A549 (cell line): ENCODE measurements at regions not wholly inside any gene's neighbourhood (a gene's known extent, or its start where the extent isn't known, plus 50 kb on each side); places are given as distances from the start of the nearest gene placed in this dataset.
"Not testable (repeated sequence)": the region's sequence is repeated elsewhere in the genome, so short reads cannot be mapped to it uniquely, and the experiment has no call there.

Experiments
- ATAC-seq, 2 experiments: fragments of 200-7000 bp in 1 of 2; fragments of >200 bp in 1 of 2; cut with Nextera tagmentation in 1 of 2; cut with Tn5 transposase in 1 of 2; 3 replicates each; pipeline versions ENCODE4 v1.8.0 to v1.9.1; 2018 to 2020; ENCODE audit warnings: mild to moderate bottlenecking in 1 of 2, moderate library complexity in 1 of 2
- CTCF ChIA-PET: fragments of 300-600 bp; sonication (Branson Sonifier 250); formaldehyde crosslinking; extraction: SDS; loops from one replicate; lab custom pipeline; 2021; ENCODE audit warnings: antibody characterized with exemption, inconsistent platforms; lab: Yijun Ruan, JAX
- POLR2A ChIA-PET: fragments of 350-600 bp; formaldehyde crosslinking; extraction: SDS; loops from one replicate; lab custom pipeline; 2021; ENCODE audit warnings: antibody characterized with exemption, inconsistent platforms; lab: Yijun Ruan, JAX
- DNase-seq, 2 experiments: peaks; one replicate each; pipeline versions ENCODE4 v3.0.0 to v3.0.0-alpha.2; 2011 to 2016; ENCODE audit warnings: low read depth in 1 of 2, low spot score in 1 of 2
- FAIRE-seq: peaks from 2 replicates; lab custom pipeline; 2011; peaks lifted over from hg19 to GRCh38; lab: Jason Lieb, UNC
- H3K27ac ChIP-seq, 2 experiments: fragments of >200 bp; sonication (Bioruptor Twin); formaldehyde crosslinking; 3 replicates each; pipeline ENCODE4 v1.5.1; 2016 to 2017
- H3K4me1 ChIP-seq: fragments of >200 bp; sonication (Bioruptor Twin); formaldehyde crosslinking; 3 replicates; pipeline ENCODE4 v1.6.1; 2016
- H3K4me2 ChIP-seq: fragments of >200 bp; sonication (Bioruptor Twin); formaldehyde crosslinking; 3 replicates; pipeline ENCODE4 v1.6.1; 2016
- H3K4me3 ChIP-seq: fragments of >200 bp; sonication (Bioruptor Twin); formaldehyde crosslinking; 3 replicates; pipeline ENCODE4 v1.5.1; 2016
- H3K9me3 ChIP-seq: fragments of >200 bp; sonication (Bioruptor Twin); formaldehyde crosslinking; 3 replicates; pipeline ENCODE4 v1.6.1; 2016
- CBX2 ChIP-seq: fragments of 200-600 bp; sonication (generic); IDR thresholded peaks from 2 replicates; pipeline ENCODE4 v1.6.1; 2016; ENCODE audit warnings: low read depth, mild to moderate bottlenecking, borderline replicate concordance
- EHF ChIP-seq: fragments of 250-450 bp; sonication (Bioruptor Pico); IDR thresholded peaks from 2 replicates; pipeline ENCODE4 v1.5.0; 2020; ENCODE audit warnings: mild to moderate bottlenecking
- FOSB ChIP-seq: fragments of 250-450 bp; sonication (Bioruptor Pico); IDR thresholded peaks from 2 replicates; pipeline ENCODE4 v1.5.0; 2020; ENCODE audit warnings: mild to moderate bottlenecking, moderate library complexity
- HOXA7 ChIP-seq: fragments of 250-450 bp; sonication (Bioruptor Pico); IDR thresholded peaks from 2 replicates; pipeline ENCODE4 v1.5.0; 2020; ENCODE audit warnings: mild to moderate bottlenecking, moderate library complexity
- HOXB13 ChIP-seq: fragments of 250-450 bp; sonication (Bioruptor Pico); IDR thresholded peaks from 2 replicates; pipeline ENCODE4 v1.5.0; 2020; ENCODE audit warnings: low read depth, mild to moderate bottlenecking, moderate library complexity
- HOXB5 ChIP-seq: fragments of 250-450 bp; sonication (Bioruptor Pico); IDR thresholded peaks from 2 replicates; pipeline ENCODE4 v1.5.0; 2020; ENCODE audit warnings: mild to moderate bottlenecking, moderate library complexity
- MAZ ChIP-seq: fragments of 150-350 bp; IDR thresholded peaks from 2 replicates; pipeline ENCODE4 v1.6.1; 2014; ENCODE audit warnings: antibody characterized with exemption, low read depth, low read length, borderline replicate concordance
- NR3C1 ChIP-seq: fragments of >200 bp; sonication (Bioruptor Twin); formaldehyde crosslinking; IDR thresholded peaks from 3 replicates; pipeline ENCODE4 v1.6.1; 2017
- PHF8 ChIP-seq: fragments of 200-600 bp; sonication (generic); IDR thresholded peaks from 2 replicates; pipeline ENCODE4 v1.6.1; 2016; ENCODE audit warnings: low read depth, mild to moderate bottlenecking, antibody characterized with exemption, moderate library complexity, borderline replicate concordance
- POLR2AphosphoS2 ChIP-seq: conservative IDR thresholded peaks from 2 replicates; pipeline ENCODE4 v1.6.1; 2012; ENCODE audit warnings: low read length, improper control_type of control experiment, inconsistent platforms
- RAD21 ChIP-seq, 2 experiments: fragments of >200 bp in 1 of 2; sonication (Bioruptor Twin) in 1 of 2; formaldehyde crosslinking in 1 of 2; IDR thresholded peaks in 1 of 2; conservative IDR thresholded peaks in 1 of 2; 2 replicates in 1 of 2; 3 replicates in 1 of 2; pipeline ENCODE4 v1.6.1; 2012 to 2018; ENCODE audit warnings: inconsistent platforms in 1 of 2
- RNF2 ChIP-seq: fragments of 200-600 bp; sonication (generic); IDR thresholded peaks from 2 replicates; pipeline ENCODE4 v1.6.1; 2016; ENCODE audit warnings: low read depth, mild to moderate bottlenecking, antibody characterized with exemption, moderate library complexity, borderline replicate concordance
- WGBS: methylation state at CpG from one replicate; pipeline ENCODE4 v1.1.6; 2017; ENCODE audit errors: missing lambda C conversion rate; 5-methylcytosine and 5-hydroxymethylcytosine counted together
- TF ChIP-seq, protein P1 (sequence below): fragments of 200-600 bp; sonication (generic); IDR thresholded peaks from 2 replicates; pipeline ENCODE4 v1.6.1; 2016; ENCODE audit warnings: antibody characterized with exemption, mild to moderate bottlenecking, moderate library complexity

DNA sequence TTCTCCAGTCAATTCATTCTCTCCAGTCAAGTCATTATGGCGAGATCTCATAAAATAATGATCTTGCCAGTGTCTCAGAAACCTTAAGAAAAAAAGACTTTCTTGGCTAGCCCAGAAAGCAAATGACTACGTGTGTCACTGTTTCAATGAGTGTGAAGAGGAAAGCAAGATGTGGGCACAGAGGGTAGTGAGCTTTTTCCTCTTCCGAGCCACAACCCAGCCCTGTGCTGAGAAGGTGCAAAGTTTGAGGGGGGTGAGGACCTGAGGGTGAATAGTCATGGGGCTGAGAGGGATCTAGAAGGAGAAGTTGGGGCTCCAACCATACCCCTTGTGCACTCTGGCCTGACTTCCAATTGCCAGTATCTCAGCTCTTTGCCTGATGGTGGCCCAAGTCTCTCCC, 85.6 kb upstream of the EGFL6 start:
- no peak for TF ChIP-seq FOSB (CRISPR knock-in tag)
- TF ChIP-seq PHF8, result no peak
- TF ChIP-seq HOXB5 (CRISPR knock-in tag), result no peak
- TF ChIP-seq HOXB13, result no peak
- TF ChIP-seq CBX2, result no peak
- H3K4me3 ChIP-seq, result no peak overlapping the region
- 95% methylated on average over 3 of the region's 3 CpGs for WGBS
- POLR2A ChIA-PET, result no interaction called here
- CTCF ChIA-PET, result no interaction called here
- ATAC-seq (no peak), FAIRE-seq (no peak), DNase-seq (no peak)
- no peak overlapping the region for H3K4me2 ChIP-seq
- H3K4me1 ChIP-seq, result peaks cover 20% of the 10 kb centered on the region
- H3K27ac ChIP-seq, result peak overlapping the region in 1 of 2 experiments; percentile 37; a peak in 1 of 6 replicates
- no peaks in the 10 kb centered on the region for H3K9me3 ChIP-seq

DNA sequence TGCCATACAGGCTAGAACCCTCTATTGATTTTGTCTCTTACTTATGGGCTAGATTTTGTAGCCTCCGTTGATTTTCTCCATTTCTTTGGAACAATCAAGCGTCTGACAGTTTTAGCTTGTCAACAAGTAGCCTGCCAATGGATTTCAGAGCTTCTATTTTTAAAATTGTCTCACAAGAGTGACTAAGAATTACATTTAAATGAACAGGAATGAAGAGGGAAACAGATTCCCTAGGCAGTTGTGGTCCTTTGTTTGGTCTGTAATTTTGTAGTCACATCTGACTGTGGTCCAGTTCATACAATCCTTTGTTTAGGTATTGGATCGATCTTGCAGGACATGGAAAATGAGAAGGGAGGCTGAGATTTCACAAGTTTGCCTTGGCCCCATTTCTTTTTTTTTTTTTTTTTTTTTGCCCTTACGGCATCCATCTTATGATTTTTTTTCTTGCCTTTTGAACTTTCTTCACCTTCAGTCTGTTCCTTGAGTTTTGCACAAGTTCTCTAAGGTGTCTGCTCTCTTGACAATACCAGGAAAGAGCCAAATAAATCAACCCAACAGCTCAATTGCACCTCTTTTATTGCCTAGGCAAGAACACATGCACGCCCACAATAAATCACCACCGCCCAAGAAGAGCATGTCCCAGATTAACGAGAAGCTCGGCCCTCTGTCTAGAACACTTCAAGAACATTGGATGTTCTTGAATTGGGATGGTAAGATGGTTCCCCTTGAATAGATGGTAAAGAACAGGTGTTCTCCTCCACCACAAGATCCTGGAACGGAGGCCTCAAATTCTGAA, 86.5 kb upstream of the EGFL6 start:
- CTCF ChIA-PET, result interaction anchor here (1.5 kb wide), 1 partner anchor 536 kb away, joined by 6 read pairs; no protein-coding TSS in a partner anchor
- TF ChIP-seq RNF2, result no peak
- no peak for TF ChIP-seq EHF (CRISPR knock-in tag)
- no peak for TF ChIP-seq MAZ
- TF ChIP-seq, all 56 proteins: peak for 0
- Histone ChIP-seq H3K27ac (peak overlapping the region in 1 of 2 experiments; percentile 37; a peak in 1 of 6 replicates), H3K4me2 (no peak overlapping the region), H3K4me1 (peaks cover 16% of the 10 kb centered on the region), H3K4me3 (no peak overlapping the region), H3K9me3 (no peaks in the 10 kb centered on the region)
- POLR2A ChIA-PET, result no interaction called here
- no peak for FAIRE-seq
- 89% methylated on average over 9 of the region's 9 CpGs for WGBS
- no peak for DNase-seq
- ATAC-seq, result no peak

DNA sequence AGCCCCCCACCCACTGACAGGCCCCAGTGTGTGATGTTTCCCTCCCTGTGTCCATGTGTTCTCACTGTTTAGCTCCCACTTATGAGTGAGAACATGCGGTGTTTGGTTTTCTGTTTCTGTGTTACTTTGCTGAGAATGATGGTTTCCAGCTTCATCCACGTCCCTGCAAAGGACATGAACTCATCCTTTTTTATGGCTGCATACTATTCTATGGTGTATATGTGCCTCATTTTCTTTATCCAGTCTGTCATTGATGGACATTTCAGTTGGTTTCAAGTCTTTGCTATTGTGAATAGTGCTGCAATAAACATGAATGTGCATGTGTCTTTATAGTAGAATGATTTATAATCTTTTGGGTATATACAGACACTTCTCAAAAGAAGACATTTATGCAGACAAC, 88.6 kb upstream of the EGFL6 start:
- CTCF ChIA-PET, result interaction anchor here (1.7 kb wide), 1 partner anchor 534 kb away, joined by 5 read pairs; no protein-coding TSS in a partner anchor
- FAIRE-seq, H3K4me3 ChIP-seq, H3K9me3 ChIP-seq, H3K27ac ChIP-seq, DNase-seq, H3K4me2 ChIP-seq, ATAC-seq, H3K4me1 ChIP-seq, POLR2A ChIA-PET: not testable (repeated sequence)
- 73% methylated on average over 2 of the region's 2 CpGs for WGBS

DNA sequence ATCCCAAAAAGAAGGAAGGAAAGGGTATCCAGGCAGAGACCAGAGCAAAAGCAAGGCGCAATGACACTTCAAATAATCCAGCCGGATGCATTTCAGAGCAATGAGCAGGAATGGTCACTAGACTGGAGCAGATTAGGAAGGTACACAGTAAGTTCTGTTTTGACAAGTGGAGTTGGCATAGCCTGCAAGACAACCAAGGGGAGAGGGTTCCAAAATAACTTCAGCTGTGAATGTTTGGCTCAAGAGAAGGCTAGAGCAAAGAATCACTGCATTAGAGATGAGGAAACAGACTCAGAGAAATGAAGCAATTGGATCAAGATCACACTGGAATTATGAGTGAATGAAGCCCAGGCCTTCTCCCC, 90.0 kb upstream of the EGFL6 start:
- Histone ChIP-seq H3K27ac (0 out of 6 replicates have a peak overlapping the region, but pooled peaks of 1 of the 2 experiments have one; percentile 1), H3K4me2 (no peak overlapping the region), H3K4me1 (no peaks in the 10 kb centered on the region), H3K4me3 (no peak overlapping the region), H3K9me3 (no peaks in the 10 kb centered on the region)
- 93% methylated on average over 2 of the region's 2 CpGs for WGBS
- POLR2A ChIA-PET, result no interaction called here
- TF ChIP-seq, protein P1, sequence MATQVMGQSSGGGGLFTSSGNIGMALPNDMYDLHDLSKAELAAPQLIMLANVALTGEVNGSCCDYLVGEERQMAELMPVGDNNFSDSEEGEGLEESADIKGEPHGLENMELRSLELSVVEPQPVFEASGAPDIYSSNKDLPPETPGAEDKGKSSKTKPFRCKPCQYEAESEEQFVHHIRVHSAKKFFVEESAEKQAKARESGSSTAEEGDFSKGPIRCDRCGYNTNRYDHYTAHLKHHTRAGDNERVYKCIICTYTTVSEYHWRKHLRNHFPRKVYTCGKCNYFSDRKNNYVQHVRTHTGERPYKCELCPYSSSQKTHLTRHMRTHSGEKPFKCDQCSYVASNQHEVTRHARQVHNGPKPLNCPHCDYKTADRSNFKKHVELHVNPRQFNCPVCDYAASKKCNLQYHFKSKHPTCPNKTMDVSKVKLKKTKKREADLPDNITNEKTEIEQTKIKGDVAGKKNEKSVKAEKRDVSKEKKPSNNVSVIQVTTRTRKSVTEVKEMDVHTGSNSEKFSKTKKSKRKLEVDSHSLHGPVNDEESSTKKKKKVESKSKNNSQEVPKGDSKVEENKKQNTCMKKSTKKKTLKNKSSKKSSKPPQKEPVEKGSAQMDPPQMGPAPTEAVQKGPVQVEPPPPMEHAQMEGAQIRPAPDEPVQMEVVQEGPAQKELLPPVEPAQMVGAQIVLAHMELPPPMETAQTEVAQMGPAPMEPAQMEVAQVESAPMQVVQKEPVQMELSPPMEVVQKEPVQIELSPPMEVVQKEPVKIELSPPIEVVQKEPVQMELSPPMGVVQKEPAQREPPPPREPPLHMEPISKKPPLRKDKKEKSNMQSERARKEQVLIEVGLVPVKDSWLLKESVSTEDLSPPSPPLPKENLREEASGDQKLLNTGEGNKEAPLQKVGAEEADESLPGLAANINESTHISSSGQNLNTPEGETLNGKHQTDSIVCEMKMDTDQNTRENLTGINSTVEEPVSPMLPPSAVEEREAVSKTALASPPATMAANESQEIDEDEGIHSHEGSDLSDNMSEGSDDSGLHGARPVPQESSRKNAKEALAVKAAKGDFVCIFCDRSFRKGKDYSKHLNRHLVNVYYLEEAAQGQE, result no peak
- TF ChIP-seq RAD21 (conservative IDR thresholded peaks at IDR 0.05 in 1 of 2, IDR thresholded peaks at IDR 0.05 in 1 of 2) (no peak), NR3C1 (no peak), HOXA7 (no peak), MAZ (no peak), POLR2AphosphoS2 (no peak)
- ATAC-seq, result no peak
- CTCF ChIA-PET, result interaction anchor here (1.7 kb wide), 1 partner anchor 533 kb away, joined by 5 read pairs; no protein-coding TSS in a partner anchor
- FAIRE-seq, result no peak
- DNase-seq, result no peak
